ENCODE measurements at regions not wholly inside any gene's neighbourhood (a gene's known extent, or its start where the extent isn't known, plus 50 kb on each side); places are given as distances from the start of the nearest gene placed in this dataset.

DNA sequence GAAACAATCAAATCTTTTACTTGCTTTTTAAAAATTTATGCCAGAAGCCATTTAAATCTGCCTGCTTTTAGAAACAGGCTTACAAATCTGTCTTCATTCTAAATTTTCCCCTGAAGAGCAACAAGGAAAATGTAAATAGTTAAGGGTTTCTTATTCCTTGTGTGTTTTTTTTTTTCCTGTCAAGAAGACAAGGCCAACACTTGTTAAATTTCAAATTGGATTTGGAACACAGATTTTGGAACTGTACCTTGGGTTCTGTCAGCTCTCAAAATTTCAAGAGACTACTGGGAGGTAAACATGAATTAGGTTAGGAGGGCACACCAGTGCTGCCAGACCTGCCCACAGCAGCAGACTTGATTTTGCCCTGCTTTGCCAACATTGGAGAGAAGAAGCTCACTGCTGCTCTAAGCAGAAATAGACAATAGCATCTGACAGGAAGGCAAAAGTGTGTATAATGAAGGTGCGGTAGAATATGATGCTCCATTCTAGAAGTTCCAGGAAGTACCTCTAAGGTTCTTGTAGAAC lies 121.7 kb downstream of the NHLRC3 start:
- TF ChIP-seq SIN3A (IDR thresholded peaks at IDR 0.05; ENCODE audit: borderline replicate concordance, insufficient read depth, low read length) (no peak), TAF1 (IDR thresholded peaks at IDR 0.05; ENCODE audit: borderline replicate concordance, insufficient read depth, low read length) (no peak), FOXP2 (optimal IDR thresholded peaks at IDR 0.05; ENCODE audit: borderline replicate concordance, extremely low read depth, extremely low read length, insufficient read depth) (no peak), POLR2AphosphoS5 (IDR thresholded peaks at IDR 0.05; ENCODE audit: low read depth, low read length) (no peak)
- TF ChIP-seq, protein P1, sequence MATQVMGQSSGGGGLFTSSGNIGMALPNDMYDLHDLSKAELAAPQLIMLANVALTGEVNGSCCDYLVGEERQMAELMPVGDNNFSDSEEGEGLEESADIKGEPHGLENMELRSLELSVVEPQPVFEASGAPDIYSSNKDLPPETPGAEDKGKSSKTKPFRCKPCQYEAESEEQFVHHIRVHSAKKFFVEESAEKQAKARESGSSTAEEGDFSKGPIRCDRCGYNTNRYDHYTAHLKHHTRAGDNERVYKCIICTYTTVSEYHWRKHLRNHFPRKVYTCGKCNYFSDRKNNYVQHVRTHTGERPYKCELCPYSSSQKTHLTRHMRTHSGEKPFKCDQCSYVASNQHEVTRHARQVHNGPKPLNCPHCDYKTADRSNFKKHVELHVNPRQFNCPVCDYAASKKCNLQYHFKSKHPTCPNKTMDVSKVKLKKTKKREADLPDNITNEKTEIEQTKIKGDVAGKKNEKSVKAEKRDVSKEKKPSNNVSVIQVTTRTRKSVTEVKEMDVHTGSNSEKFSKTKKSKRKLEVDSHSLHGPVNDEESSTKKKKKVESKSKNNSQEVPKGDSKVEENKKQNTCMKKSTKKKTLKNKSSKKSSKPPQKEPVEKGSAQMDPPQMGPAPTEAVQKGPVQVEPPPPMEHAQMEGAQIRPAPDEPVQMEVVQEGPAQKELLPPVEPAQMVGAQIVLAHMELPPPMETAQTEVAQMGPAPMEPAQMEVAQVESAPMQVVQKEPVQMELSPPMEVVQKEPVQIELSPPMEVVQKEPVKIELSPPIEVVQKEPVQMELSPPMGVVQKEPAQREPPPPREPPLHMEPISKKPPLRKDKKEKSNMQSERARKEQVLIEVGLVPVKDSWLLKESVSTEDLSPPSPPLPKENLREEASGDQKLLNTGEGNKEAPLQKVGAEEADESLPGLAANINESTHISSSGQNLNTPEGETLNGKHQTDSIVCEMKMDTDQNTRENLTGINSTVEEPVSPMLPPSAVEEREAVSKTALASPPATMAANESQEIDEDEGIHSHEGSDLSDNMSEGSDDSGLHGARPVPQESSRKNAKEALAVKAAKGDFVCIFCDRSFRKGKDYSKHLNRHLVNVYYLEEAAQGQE (IDR thresholded peaks at IDR 0.05; ENCODE audit: insufficient read depth in 1 of 2, low read depth in 2 of 2, low read length in 2 of 2): no peak

DNA sequence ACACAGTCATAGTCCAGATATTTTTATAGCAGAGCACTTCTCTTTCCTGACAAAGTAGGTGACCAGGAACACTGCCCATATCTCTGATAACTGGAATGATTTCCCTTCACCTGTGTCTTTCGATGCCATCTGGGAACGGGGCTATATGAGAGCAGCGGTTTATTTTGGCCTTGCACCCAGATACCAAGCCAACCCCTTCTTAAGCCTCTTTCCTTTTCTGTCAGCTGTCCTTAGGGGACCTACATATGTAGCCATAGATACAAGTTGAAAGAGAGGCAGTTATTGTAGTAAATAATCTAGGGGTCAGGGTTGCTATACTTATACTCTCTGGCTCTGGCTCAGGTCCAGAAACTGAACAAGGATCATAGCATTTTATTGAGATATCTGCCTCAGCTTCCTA lies 128.8 kb downstream of the NHLRC3 start:
- no peak for TF ChIP-seq SIN3A (IDR thresholded peaks at IDR 0.05; ENCODE audit: borderline replicate concordance, insufficient read depth, low read length)
- TF ChIP-seq POLR2AphosphoS5 (IDR thresholded peaks at IDR 0.05; ENCODE audit: low read depth, low read length): no peak

DNA sequence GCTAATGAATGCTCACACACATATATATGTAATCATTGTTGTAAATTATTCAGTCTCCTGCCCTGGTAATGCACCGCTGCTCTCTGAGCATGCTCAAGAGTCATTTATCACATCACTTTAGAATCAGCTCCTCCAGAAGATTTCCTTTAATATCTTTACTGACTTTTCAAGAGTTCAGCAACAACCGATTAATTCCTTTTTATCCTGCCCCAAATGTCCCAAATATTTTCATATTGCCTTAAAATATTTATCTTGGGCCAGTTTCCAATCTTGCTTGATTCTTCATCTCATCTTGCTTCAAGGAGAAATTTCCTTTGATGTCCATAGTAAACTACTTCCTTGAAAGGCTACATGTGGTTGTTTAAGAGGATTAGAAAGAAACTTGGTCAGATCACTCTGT lies 132.5 kb downstream of the NHLRC3 start:
- TF ChIP-seq FOXP2 (optimal IDR thresholded peaks at IDR 0.05; ENCODE audit: borderline replicate concordance, extremely low read depth, extremely low read length, insufficient read depth) (no peak), POLR2AphosphoS5 (IDR thresholded peaks at IDR 0.05; ENCODE audit: low read depth, low read length) (no peak), TAF1 (IDR thresholded peaks at IDR 0.05; ENCODE audit: borderline replicate concordance, insufficient read depth, low read length) (no peak), SIN3A (IDR thresholded peaks at IDR 0.05; ENCODE audit: borderline replicate concordance, insufficient read depth, low read length) (no peak)
- TF ChIP-seq, protein P1 (IDR thresholded peaks at IDR 0.05; ENCODE audit: insufficient read depth in 1 of 2, low read depth in 2 of 2, low read length in 2 of 2): no peak

DNA sequence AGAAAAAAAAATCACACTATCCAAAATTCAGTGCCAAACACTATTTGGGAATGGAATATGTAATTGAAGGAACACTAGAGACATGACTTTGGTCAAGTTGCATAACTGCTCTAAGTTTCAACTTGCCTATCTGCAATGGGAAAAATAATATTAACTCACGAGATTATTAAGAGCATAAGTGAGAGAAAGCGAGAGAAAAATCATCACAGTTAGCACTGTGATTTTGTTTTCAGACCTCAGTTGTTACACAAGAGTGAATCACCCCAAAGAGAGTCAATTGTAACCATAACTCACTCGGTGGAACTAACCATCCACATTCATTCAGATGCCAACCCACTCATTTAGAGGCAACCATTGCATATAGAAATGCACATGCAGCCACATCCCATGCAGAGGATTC lies 147.1 kb downstream of the NHLRC3 start:
- no peak for TF ChIP-seq FOXP2 (optimal IDR thresholded peaks at IDR 0.05; ENCODE audit: borderline replicate concordance, extremely low read depth, extremely low read length, insufficient read depth)
- no peak for TF ChIP-seq POLR2AphosphoS5 (IDR thresholded peaks at IDR 0.05; ENCODE audit: low read depth, low read length)
- TF ChIP-seq, protein P1 (IDR thresholded peaks at IDR 0.05; ENCODE audit: insufficient read depth in 1 of 2, low read depth in 2 of 2, low read length in 2 of 2): no peak
- TF ChIP-seq SIN3A (IDR thresholded peaks at IDR 0.05; ENCODE audit: borderline replicate concordance, insufficient read depth, low read length): no peak
- TF ChIP-seq TAF1 (IDR thresholded peaks at IDR 0.05; ENCODE audit: borderline replicate concordance, insufficient read depth, low read length): no peak

DNA sequence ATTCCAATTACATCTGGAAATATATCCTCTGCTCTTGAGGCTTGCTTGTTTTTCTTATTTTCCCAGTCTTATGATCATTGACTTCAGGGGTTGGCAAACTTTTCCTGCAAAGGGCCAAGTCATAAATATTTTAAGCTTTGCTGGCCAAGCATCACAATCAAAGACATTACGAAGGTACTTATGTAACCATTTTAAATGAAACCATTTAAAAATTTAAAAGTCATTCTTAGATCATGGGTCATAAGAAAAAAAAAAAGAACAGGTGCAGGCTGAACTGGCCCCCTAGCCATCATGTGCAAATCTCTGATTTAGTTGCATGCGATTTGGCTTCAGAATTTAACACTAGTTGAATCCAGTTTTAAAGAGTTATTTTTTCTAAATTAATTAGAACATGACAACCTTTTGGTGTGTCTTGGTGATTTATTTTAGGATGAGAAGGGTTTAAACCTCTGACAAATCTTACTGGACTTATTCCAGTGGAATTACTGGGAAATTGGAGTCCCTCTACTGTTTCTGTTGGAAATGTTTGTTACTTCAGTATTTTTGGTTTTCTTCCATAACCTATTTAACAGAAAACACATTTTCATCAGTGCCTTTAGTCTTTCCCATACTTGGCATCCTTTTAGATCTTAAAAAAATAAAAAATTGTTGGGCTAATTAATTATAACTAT lies 148.1 kb downstream of the NHLRC3 start:
- TF ChIP-seq FOXP2 (optimal IDR thresholded peaks at IDR 0.05; ENCODE audit: borderline replicate concordance, extremely low read depth, extremely low read length, insufficient read depth): no peak
- TF ChIP-seq, protein P1 (IDR thresholded peaks at IDR 0.05; ENCODE audit: insufficient read depth in 1 of 2, low read depth in 2 of 2, low read length in 2 of 2): no peak
- TF ChIP-seq POLR2AphosphoS5 (IDR thresholded peaks at IDR 0.05; ENCODE audit: low read depth, low read length): no peak
- TF ChIP-seq SIN3A (IDR thresholded peaks at IDR 0.05; ENCODE audit: borderline replicate concordance, insufficient read depth, low read length): no peak
- TF ChIP-seq TAF1 (IDR thresholded peaks at IDR 0.05; ENCODE audit: borderline replicate concordance, insufficient read depth, low read length): no peak
